HFFc6 (cell line): ENCODE measurements at regions not wholly inside any gene's neighbourhood (a gene's known extent, or its start where the extent isn't known, plus 50 kb on each side); places are given as distances from the start of the nearest gene placed in this dataset.

Source experiments
- DNase-seq: peaks from one replicate; pipeline ENCODE4 v3.0.0-alpha.2; 2018
- H3K27ac Mint-ChIP-seq: 2 replicates; pipeline ENCODE4 v1.8.0; 2020; ENCODE audit warnings: mild to moderate bottlenecking, mixed read lengths
- H3K27me3 Mint-ChIP-seq: 2 replicates; pipeline ENCODE4 v1.8.0; 2021; ENCODE audit warnings: mild to moderate bottlenecking, moderate library complexity, mixed read lengths; ENCODE audit not compliant: insufficient read depth
- H3K36me3 Mint-ChIP-seq: 2 replicates; pipeline ENCODE4 v1.8.0; 2021; ENCODE audit warnings: low read depth, mixed read lengths
- H3K4me1 Mint-ChIP-seq: 2 replicates; pipeline ENCODE4 v1.8.0; 2020; ENCODE audit warnings: low read depth, mixed read lengths
- H3K4me3 Mint-ChIP-seq: 2 replicates; pipeline ENCODE4 v1.8.0; 2020; ENCODE audit warnings: mild to moderate bottlenecking, moderate library complexity, mixed read lengths
- H3K9me3 Mint-ChIP-seq: 2 replicates; pipeline ENCODE4 v1.8.0; 2020; ENCODE audit warnings: mild to moderate bottlenecking, mixed read lengths
- CTCF ChIP-seq: fragments of 200-600 bp; sonication (generic); IDR thresholded peaks from 2 replicates; pipeline ENCODE4 v1.5.0; 2021; ENCODE audit warnings: antibody characterized with exemption, mild to moderate bottlenecking

- TF ChIP-seq CTCF = no peak
- Mint-ChIP-seq H3K9me3 (no peaks in the 10 kb centered on the region; the same call in 1 of the 2 replicates), H3K27ac (no peak overlapping the region), H3K4me3 (no peak overlapping the region), H3K36me3 (no peaks in the 10 kb centered on the region), H3K4me1 (no peaks in the 10 kb centered on the region), H3K27me3 (peaks cover 7% of the 10 kb centered on the region)
- no peak for DNase-seq
Measured at GRCh38 chr14:96693987-96694386, 103.2 kb upstream of the VRK1 start.

DNA sequence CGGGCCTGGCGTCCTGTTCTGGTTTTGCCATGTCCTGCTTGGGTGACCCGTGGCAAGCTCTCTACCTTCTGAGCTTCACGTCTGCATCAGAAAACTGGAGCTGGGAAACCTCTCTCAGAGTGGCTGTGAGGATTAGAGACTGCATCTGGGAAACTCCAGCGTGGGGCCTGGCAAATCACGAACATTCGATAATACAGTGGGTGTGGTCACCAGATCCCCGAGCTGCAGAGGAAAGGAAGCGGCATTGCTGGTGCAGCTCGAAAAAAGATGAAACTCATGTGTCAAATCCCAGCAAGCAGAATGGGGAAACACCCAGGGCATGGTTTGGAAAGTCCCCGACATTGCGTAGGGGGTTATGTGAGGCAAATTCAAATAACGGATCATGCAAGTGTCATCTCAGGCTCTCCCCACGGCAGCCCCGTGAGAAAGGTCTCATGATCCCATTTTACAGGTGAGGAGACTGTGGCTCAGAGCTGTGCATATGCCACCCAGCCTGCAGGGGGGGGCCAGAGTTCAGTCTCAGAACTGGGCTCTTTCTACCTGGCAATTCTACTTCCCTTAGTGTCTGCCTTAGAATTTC lies 98.1 kb upstream of the VRK1 start:
- peaks cover 5% of the 10 kb centered on the region for H3K27me3 Mint-ChIP-seq
- H3K9me3 Mint-ChIP-seq = peaks cover 3% of the 10 kb centered on the region; the same call in 1 of the 2 replicates
- TF ChIP-seq CTCF = no peak
- DNase-seq = no peak
- no peak overlapping the region for H3K27ac Mint-ChIP-seq
- no peaks in the 10 kb centered on the region for H3K36me3 Mint-ChIP-seq
- H3K4me3 Mint-ChIP-seq = no peak overlapping the region
- H3K4me1 Mint-ChIP-seq = no peaks in the 10 kb centered on the region

DNA sequence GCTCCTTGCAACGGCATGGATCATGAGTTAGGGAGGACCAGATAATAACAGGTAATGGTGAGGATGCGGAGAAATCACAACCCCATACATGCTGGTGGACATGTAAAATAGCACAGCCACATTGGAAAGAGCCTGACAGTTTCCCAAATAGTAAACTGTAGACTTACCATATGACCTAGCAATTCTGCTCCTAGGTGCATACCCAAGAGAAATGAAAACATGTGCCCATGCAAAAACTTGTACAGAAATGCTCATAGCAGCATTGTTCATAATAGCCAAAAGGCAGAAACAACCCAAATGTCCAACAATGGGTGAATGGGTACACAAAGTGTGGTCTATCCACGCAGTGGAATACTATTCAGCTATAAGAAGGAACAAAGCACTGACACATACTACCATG lies 97.5 kb upstream of the VRK1 start:
- no peak for TF ChIP-seq CTCF

DNA sequence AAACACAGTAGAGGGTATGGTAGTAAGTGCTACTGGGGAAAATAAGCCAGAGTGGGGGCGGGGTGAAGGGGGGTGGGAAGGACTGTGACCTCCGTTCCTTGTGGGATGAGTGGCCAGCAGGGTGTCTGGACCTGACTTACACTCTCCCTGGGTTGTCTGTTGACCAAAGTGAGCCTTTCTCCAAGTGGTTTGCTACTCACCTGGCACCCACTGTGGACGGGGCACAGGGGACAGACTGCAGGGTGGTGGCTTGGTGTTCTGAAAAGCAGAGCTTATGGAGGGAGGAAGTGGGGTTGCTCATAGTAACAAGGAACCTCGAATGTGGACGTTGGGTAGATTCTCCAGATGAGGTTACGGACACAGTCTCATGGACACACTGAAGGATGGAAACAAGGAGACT lies 94.4 kb upstream of the VRK1 start:
- peaks cover 2% of the 10 kb centered on the region for H3K27me3 Mint-ChIP-seq
- H3K4me3 Mint-ChIP-seq = no peak overlapping the region
- H3K9me3 Mint-ChIP-seq = peaks cover 3% of the 10 kb centered on the region; the same call in 1 of the 2 replicates
- no peak for TF ChIP-seq CTCF
- no peaks in the 10 kb centered on the region for H3K4me1 Mint-ChIP-seq
- no peak overlapping the region for H3K27ac Mint-ChIP-seq
- no peaks in the 10 kb centered on the region for H3K36me3 Mint-ChIP-seq
- DNase-seq = no peak

More for the DNA sequence above, 97.5 kb upstream of the VRK1 start:
- Mint-ChIP-seq H3K4me3 (no peak overlapping the region), H3K9me3 (peaks cover 3% of the 10 kb centered on the region; the same call in 1 of the 2 replicates), H3K27ac (no peak overlapping the region), H3K36me3 (no peaks in the 10 kb centered on the region), H3K27me3 (peaks cover 5% of the 10 kb centered on the region), H3K4me1 (no peaks in the 10 kb centered on the region)
- DNase-seq = no peak

DNA sequence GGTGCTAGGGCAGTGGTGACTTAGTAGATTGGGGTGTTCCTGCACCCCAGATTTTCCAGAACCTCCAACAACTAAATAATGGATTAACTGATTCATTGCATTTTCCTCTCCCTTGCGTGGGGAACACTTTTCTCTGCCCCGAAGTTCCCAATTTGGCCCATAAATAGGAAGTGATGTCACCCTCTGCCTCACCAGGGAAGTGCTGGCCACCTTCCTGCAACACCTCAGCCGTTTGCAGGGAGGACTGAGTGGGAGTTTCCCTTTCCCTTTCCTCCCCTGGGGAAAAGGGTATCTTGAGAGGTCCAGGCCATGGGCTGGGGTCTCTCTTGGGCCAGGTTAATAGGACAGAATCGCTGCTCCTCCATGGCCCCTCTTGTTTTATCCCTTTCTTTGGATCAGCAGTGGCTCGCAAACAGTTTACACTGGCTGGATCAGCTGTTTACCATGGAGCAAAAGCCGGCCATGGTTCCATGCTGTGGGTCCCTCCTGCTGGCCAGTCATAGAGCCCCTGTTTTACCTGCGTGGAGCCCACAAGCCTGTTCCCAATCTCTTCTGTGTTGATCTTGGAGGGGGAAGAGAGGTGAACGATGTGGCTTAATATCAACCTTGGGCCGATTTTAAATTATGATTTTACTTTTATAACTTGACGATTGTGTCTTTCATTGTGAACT lies 91.6 kb upstream of the VRK1 start:
- no peaks in the 10 kb centered on the region for H3K36me3 Mint-ChIP-seq
- no peaks in the 10 kb centered on the region for H3K9me3 Mint-ChIP-seq
- no peak for DNase-seq
- no peaks in the 10 kb centered on the region for H3K4me1 Mint-ChIP-seq
- H3K27ac Mint-ChIP-seq = no peak overlapping the region
- H3K27me3 Mint-ChIP-seq = peaks cover 2% of the 10 kb centered on the region
- H3K4me3 Mint-ChIP-seq = no peak overlapping the region
- TF ChIP-seq CTCF = no peak
